Mesendoderm (in vitro differentiated cells): ENCODE measurements at regions not wholly inside any gene's neighbourhood (a gene's known extent, or its start where the extent isn't known, plus 50 kb on each side); places are given as distances from the start of the nearest gene placed in this dataset.

ENCODE experiments used
- DNase-seq: peaks from one replicate; pipeline ENCODE4 v3.0.0; 2013
- H2AK5ac ChIP-seq: 2 replicates; pipeline ENCODE4 v1.6.1; 2013; ENCODE audit warnings: low read length, inconsistent platforms
- H2BK120ac ChIP-seq: 2 replicates; pipeline ENCODE4 v1.6.1; 2013; ENCODE audit warnings: low read depth, mild to moderate bottlenecking, low read length, moderate library complexity, mixed read lengths
- H2BK15ac ChIP-seq: replicated peaks from 2 replicates; pipeline ENCODE4 v1.6.1; 2013; ENCODE audit warnings: low read depth, mild to moderate bottlenecking, moderate library complexity
- H2BK5ac ChIP-seq: 2 replicates; pipeline ENCODE4 v1.6.1; 2013; ENCODE audit warnings: low read length, inconsistent platforms
- H3K18ac ChIP-seq: 2 replicates; pipeline ENCODE4 v1.6.1; 2013; ENCODE audit warnings: mild to moderate bottlenecking, low read length, mixed read lengths
- H3K23ac ChIP-seq: one replicate; pipeline ENCODE4 v1.6.1; 2013; ENCODE audit warnings: low read length
- H3K27ac ChIP-seq: 2 replicates; pipeline ENCODE4 v1.5.1; 2013; ENCODE audit warnings: low read depth, mild to moderate bottlenecking, inconsistent platforms, low read length, moderate library complexity
- H3K27me3 ChIP-seq: 2 replicates; pipeline ENCODE4 v1.6.1; 2013; ENCODE audit warnings: low read length, control low read depth, mild to moderate bottlenecking, inconsistent platforms; ENCODE audit not compliant: insufficient read depth, poor library complexity
- H3K36me3 ChIP-seq: 2 replicates; pipeline ENCODE4 v1.6.1; 2013; ENCODE audit warnings: low read length, inconsistent platforms; ENCODE audit not compliant: control insufficient read depth, insufficient read depth
- H3K4ac ChIP-seq: one replicate; pipeline ENCODE4 v1.6.1; 2013; ENCODE audit warnings: low read depth, mild to moderate bottlenecking, low read length, moderate library complexity
- H3K4me1 ChIP-seq: 2 replicates; pipeline ENCODE4 v1.6.1; 2013; ENCODE audit warnings: low read depth, low read length, inconsistent platforms; ENCODE audit not compliant: control insufficient read depth
- H3K4me2 ChIP-seq: 2 replicates; pipeline ENCODE4 v1.6.1; 2013; ENCODE audit warnings: low read length
- H3K4me3 ChIP-seq: 2 replicates; pipeline ENCODE4 v1.5.1; 2013; ENCODE audit warnings: mild to moderate bottlenecking, low read length
- H3K56ac ChIP-seq: one replicate; pipeline ENCODE4 v1.6.1; 2013; ENCODE audit warnings: low read length
- H3K79me1 ChIP-seq: 2 replicates; pipeline ENCODE4 v1.6.1; 2013; ENCODE audit warnings: low read length, inconsistent platforms
- H3K79me2 ChIP-seq: 2 replicates; pipeline ENCODE4 v1.6.1; 2013; ENCODE audit warnings: mild to moderate bottlenecking, low read length; ENCODE audit not compliant: control insufficient read depth, insufficient read depth
- H3K9ac ChIP-seq: 2 replicates; pipeline ENCODE4 v1.6.1; 2013; ENCODE audit warnings: low read length, inconsistent platforms
- H4K5ac ChIP-seq: one replicate; pipeline ENCODE4 v1.6.1; 2013; ENCODE audit warnings: low read length
- H4K8ac ChIP-seq: one replicate; pipeline ENCODE4 v1.6.1; 2013; ENCODE audit warnings: low read depth, mild to moderate bottlenecking, control low read depth, low read length, moderate library complexity
- WGBS: extraction: QIAGEN DNeasy Blood & Tissue Kit; methylation state at CpG from one replicate; pipeline ENCODE4 v1.1.7; 2013; ENCODE audit warnings: low lambda C conversion rate, missing lambda C conversion rate; ENCODE audit not compliant: insufficient coverage; ENCODE audit errors: extremely low coverage; 5-methylcytosine and 5-hydroxymethylcytosine counted together

DNA sequence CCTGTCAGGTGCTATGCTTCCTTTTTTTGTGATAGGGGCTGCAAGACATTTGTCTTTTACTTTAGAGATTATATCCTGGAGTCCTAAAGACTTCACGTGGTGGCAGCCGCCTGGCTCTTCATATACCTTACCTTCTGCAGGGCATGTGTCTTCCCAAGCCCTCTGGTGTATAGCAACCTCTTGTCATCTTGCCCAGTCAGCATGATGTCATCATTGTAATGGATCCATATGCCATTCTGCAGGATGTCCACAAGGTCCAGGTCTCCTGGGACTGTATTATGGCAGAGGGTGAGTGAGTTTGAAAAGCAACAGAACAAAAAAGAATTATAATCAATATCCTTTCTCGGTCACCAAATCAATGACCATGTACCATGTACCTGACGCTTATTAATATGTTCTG lies 82.2 kb upstream of the SCOC start:
- Histone ChIP-seq H3K9ac (no peak overlapping the region), H3K56ac (no peak overlapping the region), H4K5ac (no peak overlapping the region), H3K18ac (no peak overlapping the region), H2BK5ac (no peak overlapping the region), H2AK5ac (no peak overlapping the region), H3K4me3 (no peak overlapping the region), H4K8ac (no peak overlapping the region), H3K36me3 (no peaks in the 10 kb centered on the region), H3K4me1 (no peaks in the 10 kb centered on the region), H3K4ac (no peak overlapping the region), H3K27ac (no peak overlapping the region), H3K79me1 (no peaks in the 10 kb centered on the region), H3K23ac (no peak overlapping the region), H3K27me3 (no peaks in the 10 kb centered on the region), H3K4me2 (no peak overlapping the region), H2BK120ac (no peak overlapping the region), H2BK15ac (no peak overlapping the region), H3K79me2 (no peaks in the 10 kb centered on the region)
- DNase-seq = no peak
- no CpG with 5 or more reads among the region's 4 CpGs for WGBS

DNA sequence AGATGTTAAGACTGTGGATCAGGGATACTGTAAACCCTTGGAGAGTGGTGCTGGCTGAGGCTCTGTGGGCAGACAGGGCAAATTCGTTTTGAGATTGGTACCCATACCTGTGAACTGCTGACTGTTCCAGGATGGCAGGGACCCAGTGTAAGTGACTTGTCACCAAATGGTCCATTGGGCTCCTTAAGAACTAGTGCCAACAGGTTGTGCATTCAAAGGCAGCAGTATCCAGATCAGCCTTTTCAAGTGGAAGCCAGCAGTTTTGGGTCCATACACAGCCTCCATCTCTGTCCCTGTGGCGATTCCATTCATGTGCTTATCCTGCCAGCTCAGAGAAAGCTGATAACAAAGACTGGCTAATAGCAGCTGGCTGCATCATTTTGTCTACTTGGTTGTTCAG lies 84.0 kb upstream of the SCOC start:
- H2BK120ac ChIP-seq = no peak overlapping the region
- no peak overlapping the region for H3K27ac ChIP-seq
- no peaks in the 10 kb centered on the region for H3K79me2 ChIP-seq
- no peak overlapping the region for H2AK5ac ChIP-seq
- no peak overlapping the region for H3K4me3 ChIP-seq
- H3K4me1 ChIP-seq = no peaks in the 10 kb centered on the region
- H3K23ac ChIP-seq = no peak overlapping the region
- no CpG with 5 or more reads among the region's 2 CpGs for WGBS
- no peaks in the 10 kb centered on the region for H3K79me1 ChIP-seq
- H3K4ac ChIP-seq = no peak overlapping the region
- no peak overlapping the region for H4K8ac ChIP-seq
- no peak overlapping the region for H3K9ac ChIP-seq
- H2BK15ac ChIP-seq = no peak overlapping the region
- no peak overlapping the region for H3K56ac ChIP-seq
- no peaks in the 10 kb centered on the region for H3K27me3 ChIP-seq
- H3K4me2 ChIP-seq = no peak overlapping the region
- DNase-seq = no peak
- H3K18ac ChIP-seq = no peak overlapping the region
- H3K36me3 ChIP-seq = no peaks in the 10 kb centered on the region
- H4K5ac ChIP-seq = no peak overlapping the region
- H2BK5ac ChIP-seq = no peak overlapping the region

DNA sequence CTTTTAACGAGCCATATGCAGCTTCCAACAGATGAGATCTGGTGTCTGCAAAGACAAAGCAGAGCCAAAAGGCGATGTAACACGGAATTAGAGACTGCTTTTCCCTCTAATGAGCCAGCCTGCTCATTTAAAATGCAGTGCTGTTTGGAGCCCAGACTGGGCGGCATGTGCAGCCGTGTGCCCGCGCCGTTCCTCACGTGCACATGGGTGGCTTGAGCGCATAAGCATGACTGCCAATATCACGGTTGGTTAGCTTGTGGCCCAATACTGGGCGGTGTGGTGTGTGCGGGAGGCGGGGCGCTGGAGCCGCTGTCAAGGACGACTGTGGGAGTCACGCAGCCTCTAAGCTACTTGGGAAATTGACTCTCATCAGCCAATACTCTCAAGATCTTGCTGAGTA lies 87.0 kb upstream of the SCOC start:
- Histone ChIP-seq H3K23ac (no peak overlapping the region), H3K27me3 (no peaks in the 10 kb centered on the region), H2BK120ac (no peak overlapping the region), H2AK5ac (no peak overlapping the region), H3K9ac (no peak overlapping the region), H3K79me2 (no peaks in the 10 kb centered on the region), H3K4me2 (no peak overlapping the region), H3K79me1 (no peaks in the 10 kb centered on the region), H3K4ac (no peak overlapping the region), H3K4me1 (no peaks in the 10 kb centered on the region), H3K56ac (no peak overlapping the region), H3K36me3 (no peaks in the 10 kb centered on the region), H3K27ac (no peak overlapping the region), H3K4me3 (no peak overlapping the region), H2BK5ac (no peak overlapping the region), H4K8ac (no peak overlapping the region), H4K5ac (no peak overlapping the region), H3K18ac (no peak overlapping the region), H2BK15ac (no peak overlapping the region)
- no CpG with 5 or more reads among the region's 18 CpGs for WGBS
- no peak for DNase-seq

DNA sequence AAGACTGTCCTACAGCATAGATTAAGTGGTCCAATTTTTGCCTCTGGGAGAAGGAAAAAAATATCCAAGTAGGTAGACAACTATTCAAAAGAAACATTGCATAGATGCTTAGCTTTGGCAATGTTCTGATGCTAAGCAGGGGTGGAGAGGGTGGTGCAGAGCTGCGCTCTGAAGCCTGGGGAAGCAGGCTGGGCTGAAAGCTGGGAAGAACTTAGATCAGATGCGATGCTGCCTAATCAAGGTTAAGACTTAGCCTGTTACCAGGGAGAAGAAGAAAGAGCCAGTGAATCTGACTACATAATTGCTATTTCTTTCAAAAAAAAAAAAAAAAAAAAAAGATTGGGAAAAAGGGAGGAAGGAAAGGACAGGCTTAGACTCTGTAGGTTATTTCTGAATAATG lies 89.0 kb upstream of the SCOC start:
- Histone ChIP-seq H3K18ac (no peak overlapping the region), H2BK120ac (no peak overlapping the region), H3K4me2 (no peak overlapping the region), H3K56ac (no peak overlapping the region), H3K9ac (no peak overlapping the region), H3K4me3 (no peak overlapping the region), H3K27me3 (no peaks in the 10 kb centered on the region), H3K27ac (no peak overlapping the region), H3K23ac (no peak overlapping the region), H3K4me1 (no peaks in the 10 kb centered on the region), H2AK5ac (no peak overlapping the region), H2BK5ac (no peak overlapping the region), H3K36me3 (no peaks in the 10 kb centered on the region), H3K79me2 (no peaks in the 10 kb centered on the region), H3K4ac (no peak overlapping the region), H4K5ac (no peak overlapping the region), H4K8ac (no peak overlapping the region), H3K79me1 (no peaks in the 10 kb centered on the region), H2BK15ac (no peak overlapping the region)
- DNase-seq = no peak
- no CpG with 5 or more reads among the region's 2 CpGs for WGBS

DNA sequence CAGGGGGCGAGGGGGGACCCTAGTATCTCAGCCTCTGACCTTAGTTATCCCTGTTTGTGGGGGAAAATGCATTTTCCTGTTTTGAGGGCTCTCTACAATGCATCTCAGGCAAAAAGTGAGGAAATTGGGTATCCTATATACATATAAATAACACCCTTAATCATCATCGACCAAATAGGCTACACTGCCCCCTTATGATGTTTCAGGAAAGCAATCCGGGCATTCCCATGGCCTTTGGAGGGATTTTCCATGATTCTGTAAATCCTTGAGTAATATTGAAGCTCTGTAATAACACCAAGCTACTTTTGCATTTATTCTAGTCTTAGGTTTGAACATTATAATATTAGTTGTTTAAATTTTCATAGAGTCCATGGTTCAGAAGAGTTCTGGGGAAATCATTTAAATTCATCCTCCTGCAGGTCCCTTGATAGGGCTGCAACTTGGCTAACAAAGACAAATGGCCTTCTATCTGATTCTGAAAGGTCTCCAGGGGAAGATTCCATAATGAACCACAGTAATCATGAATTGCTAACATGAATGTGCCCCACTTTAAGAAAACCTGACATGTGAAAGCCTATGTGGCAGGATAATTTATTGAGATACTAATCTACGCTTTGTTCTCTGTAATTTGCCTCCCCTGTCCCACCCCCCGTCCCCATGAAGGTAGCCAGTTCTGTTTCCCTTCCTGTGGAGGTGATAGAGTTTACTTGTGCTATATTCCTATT lies 91.5 kb upstream of the SCOC start:
- no peak for DNase-seq
- Histone ChIP-seq H3K4me1 (no peaks in the 10 kb centered on the region), H2BK5ac (no peak overlapping the region), H4K8ac (no peak overlapping the region), H3K9ac (no peak overlapping the region), H3K23ac (no peak overlapping the region), H2AK5ac (no peak overlapping the region), H3K4ac (no peak overlapping the region), H3K18ac (no peak overlapping the region), H3K79me1 (no peaks in the 10 kb centered on the region), H3K56ac (no peak overlapping the region), H3K36me3 (no peaks in the 10 kb centered on the region), H3K27ac (no peak overlapping the region), H3K4me2 (no peak overlapping the region), H3K4me3 (no peak overlapping the region), H3K79me2 (no peaks in the 10 kb centered on the region), H2BK120ac (no peak overlapping the region), H3K27me3 (no peaks in the 10 kb centered on the region), H4K5ac (no peak overlapping the region), H2BK15ac (no peak overlapping the region)
- WGBS = no CpG with 5 or more reads among the region's 5 CpGs

DNA sequence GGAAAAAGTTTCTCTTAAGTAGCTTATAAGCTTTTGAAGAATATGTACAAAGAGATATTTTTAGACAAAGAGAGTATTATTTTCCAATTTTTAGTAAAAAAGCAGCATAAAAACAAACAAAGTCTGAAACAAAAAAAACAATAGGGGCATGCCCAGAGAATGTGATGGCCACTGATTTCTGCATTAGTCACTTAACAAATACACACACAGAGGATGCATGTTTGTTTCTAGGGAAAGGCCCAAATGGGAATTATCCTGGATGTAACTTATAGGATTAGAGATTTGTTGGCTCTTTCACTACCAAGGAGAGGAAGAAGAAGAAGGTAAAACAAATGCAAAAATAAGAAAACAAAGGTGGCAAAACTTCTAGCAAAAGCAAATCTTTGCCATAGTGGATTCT lies 95.9 kb upstream of the SCOC start:
- Histone ChIP-seq H3K9ac (no peak overlapping the region), H3K27me3 (no peaks in the 10 kb centered on the region), H2AK5ac (no peak overlapping the region), H2BK5ac (no peak overlapping the region), H3K4ac (no peak overlapping the region), H2BK15ac (no peak overlapping the region), H3K18ac (no peak overlapping the region), H3K4me1 (no peaks in the 10 kb centered on the region), H2BK120ac (no peak overlapping the region), H3K36me3 (no peaks in the 10 kb centered on the region), H4K8ac (no peak overlapping the region), H4K5ac (no peak overlapping the region), H3K4me3 (no peak overlapping the region), H3K79me2 (no peaks in the 10 kb centered on the region), H3K56ac (no peak overlapping the region), H3K4me2 (no peak overlapping the region), H3K23ac (no peak overlapping the region), H3K79me1 (no peaks in the 10 kb centered on the region), H3K27ac (no peak overlapping the region)
- DNase-seq = no peak
